DMS53 treated with DMSO at 0.1 percent for 48 hours (cell line): ENCODE measurements at regions not wholly inside any gene's neighbourhood (a gene's known extent, or its start where the extent isn't known, plus 50 kb on each side); places are given as distances from the start of the nearest gene placed in this dataset.

ENCODE experiments used
- DNase-seq: peaks from one replicate; lab custom pipeline; 2025; ENCODE audit not compliant: unreplicated experiment; lab: John Stamatoyannopoulos, UW

DNA sequence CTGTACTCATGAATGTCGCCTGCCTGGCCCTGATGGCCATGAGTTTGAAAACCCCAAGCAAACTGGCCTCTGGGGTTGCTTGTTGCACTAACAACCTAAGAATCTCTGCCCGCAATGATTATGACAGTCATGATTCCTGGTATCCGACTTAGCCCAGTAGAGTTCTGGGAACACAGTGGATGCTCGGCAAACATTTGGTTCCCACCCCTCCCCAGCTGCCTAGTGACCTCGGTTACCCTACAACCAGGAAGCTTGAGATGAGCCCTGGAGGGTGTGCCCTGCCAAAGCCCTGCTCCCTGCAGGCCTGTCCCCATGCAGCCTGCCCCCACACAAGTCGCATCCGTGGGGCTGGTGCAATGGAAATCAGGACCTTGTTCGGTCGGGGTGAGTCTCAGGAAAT is 76.0 kb upstream of the ZBTB40 start:
- no peak for DNase-seq

- DNase-seq: no peak
These were observed 75.7 kb upstream of the ZBTB40 start for GRCh38 chr1:22376001-22376400.

DNA sequence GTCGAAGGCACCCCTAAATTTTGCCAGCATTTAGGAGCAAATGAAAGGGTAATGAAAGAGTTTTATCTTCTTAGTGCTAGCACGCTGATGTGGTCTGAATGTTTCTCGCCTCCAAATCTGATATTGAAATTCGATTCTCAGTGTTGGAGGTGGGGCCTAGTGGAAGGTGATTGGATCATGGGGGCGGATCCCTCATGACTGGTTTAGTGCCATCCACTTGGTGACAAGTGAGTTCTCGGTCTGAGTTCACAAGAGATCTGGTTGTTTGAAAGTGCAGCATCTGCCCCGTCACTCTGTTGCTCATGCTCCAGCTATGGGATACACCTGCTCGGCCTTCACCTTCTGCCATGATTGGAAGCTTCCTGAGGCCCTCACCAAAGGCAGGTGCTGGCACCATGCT is 75.1 kb upstream of the ZBTB40 start:
- DNase-seq: no peak

DNA sequence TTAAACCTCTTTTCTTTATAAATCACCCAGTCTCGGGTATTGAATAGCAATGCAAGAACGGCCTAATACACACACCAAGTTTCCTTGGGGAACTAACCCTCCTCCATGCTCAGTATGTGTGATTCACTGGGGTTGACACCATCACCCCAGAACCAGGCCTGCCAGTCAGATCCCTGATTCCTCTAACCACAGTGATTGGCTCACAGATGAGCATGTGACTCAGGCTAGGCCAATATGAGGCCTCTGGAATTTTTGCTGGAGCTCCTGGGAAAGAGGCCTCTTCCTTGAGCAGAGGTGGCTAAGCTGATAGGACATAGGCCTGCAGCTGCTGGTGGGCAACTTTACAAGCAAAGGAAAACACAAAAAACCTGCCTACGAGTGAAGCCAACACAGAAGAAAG is 74.7 kb upstream of the ZBTB40 start:
- DNase-seq: no peak

GRCh38 chr1:22379566-22379965 is 72.1 kb upstream of the ZBTB40 start:
- no peak for DNase-seq

DNA sequence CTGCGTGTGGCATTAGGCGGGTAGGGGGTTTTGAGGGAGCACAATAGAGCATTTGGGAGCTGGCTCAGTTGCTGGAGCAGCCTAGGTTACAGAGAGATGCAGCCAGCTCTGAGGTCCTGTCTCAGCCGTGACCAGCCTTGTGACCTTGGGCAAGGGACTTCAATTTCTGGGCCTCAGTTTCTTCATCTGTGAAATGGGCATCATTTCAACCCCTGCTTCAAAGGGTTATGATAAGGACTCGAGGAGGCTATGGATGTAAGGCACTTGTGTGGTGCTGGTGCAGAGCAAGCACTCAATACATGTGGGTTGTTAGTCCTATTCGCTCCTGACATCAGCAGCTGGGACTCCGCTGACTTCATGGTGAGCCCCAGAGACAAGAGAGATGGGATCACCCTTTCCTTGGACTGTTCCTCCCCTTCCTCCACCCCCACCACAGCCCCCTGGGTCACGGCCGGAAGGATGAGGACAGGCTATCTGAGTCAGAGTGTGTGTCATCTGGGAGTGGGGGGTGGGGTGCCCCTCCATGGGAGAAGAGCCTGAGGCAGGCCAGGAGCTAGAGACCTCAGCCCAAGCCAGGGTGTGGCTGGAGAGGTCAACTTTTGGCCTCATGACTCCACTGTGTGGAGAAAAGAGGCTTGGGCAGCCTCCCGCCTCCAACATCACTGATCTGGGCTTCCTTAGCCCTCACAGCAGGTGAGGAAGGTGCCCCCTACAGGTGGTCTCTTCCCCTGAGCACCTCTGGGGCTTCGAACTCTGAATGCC is 71.4 kb upstream of the ZBTB40 start:
- no peak for DNase-seq

- no peak for DNase-seq
These were observed 67.9 kb upstream of the ZBTB40 start for GRCh38 chr1:22383526-22384294.

GRCh38 chr1:22385537-22385936 is 66.1 kb upstream of the ZBTB40 start:
- DNase-seq: no peak

DNA sequence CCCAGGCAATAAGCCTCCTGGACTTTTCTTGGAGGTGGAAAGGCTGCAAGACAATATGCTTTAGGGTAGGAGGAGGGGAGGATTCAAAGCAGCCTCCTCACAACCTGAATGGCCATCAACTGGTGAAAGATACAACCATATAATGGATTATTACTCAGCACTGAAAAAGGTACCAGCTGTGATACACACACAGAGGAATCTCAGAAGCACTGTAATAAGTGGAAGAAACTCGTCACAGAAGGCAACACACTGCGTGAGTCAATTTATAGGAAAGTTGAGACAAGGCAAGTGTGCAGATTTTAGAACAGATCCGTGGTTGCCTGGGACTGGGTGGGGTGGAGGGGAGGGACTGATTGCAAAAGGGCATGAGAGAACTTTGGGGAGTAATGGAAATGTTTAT is 64.9 kb upstream of the ZBTB40 start:
- no peak for DNase-seq

DNA sequence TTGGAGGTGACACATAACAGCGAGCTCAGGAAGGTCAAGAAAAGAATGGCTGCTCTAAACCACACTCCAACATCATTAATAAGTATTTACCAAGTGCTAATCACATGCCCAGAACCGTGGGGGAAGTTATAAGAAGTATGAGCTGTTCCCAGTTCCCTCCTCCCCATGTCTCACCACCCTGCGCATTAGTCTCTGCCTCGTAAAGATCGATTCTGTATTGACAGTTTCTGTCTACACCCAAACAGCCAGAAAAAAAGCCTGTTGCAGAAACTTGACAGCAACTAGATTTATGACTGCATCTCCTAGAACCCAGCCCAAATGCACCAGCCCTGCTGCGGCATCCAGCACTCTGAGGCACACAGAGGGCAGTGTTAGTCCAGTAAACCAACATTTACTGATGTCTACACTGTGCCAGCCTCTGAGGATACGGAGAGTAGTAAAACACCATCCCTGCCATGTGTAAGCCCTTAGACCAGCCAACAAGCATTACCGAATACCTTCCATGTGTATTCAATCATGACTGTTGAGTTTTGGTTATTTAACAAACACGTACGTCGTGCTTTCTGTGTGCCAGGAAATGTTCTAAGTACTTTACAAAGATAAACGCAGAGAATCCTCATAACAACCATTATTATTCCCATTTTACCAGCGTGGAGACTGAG is 63.6 kb upstream of the ZBTB40 start:
- no peak for DNase-seq

- no peak for DNase-seq
These were observed 62.8 kb upstream of the ZBTB40 start for GRCh38 chr1:22388671-22389450.

GRCh38 chr1:22393587-22393986 is 58.1 kb upstream of the ZBTB40 start:
- DNase-seq: no peak

DNA sequence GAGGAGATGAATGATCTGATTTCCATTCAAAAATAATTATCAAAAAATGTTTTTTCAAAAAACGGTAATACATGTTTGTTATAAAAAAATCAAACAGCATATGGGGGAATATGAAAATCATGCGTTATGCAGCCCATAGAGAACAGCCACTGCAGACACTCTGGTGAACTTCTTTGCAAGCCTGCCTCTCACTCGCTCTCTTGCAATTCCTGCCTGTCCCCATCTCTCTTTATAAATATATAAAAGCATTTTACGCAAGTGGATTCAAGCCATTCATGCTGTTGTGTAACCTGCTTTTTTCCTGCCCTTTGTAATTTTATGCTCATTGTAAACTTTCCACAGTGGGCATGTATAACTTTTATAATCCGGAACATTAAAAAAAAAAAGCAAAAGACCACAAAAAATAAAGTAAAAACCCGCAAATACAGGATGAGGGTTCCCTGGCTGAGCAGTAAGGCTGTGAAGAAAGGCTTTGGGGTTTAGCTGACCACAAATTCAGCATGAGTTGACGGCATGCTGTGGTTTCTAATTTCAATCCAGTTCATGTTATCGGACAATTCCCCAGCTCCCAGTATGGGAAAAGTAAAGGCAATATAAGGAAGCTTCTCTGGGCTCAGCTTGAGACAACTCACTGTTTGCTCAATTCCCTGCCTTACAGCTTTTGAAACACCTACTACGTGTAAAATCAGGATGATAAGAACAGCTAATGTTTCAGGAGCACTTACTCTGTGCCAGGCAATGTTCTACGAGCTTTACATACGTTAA is 52.8 kb upstream of the ZBTB40 start:
- DNase-seq: no peak

- DNase-seq: no peak
These were observed 52.1 kb upstream of the ZBTB40 start for GRCh38 chr1:22399421-22400091.
